Jurkat, Clone E6-1 (cell line): ENCODE measurements at regions not wholly inside any gene's neighbourhood (a gene's known extent, or its start where the extent isn't known, plus 50 kb on each side); places are given as distances from the start of the nearest gene placed in this dataset.
A peak's percentile ranks its signal among the peaks of the same experiment; 100 is the strongest.

Experiments
- DNase-seq: peaks from one replicate; pipeline ENCODE4 v3.0.0-alpha.2; 2011; ENCODE audit warnings: low read depth, low spot score
- H3K4me3 ChIP-seq: 2 replicates; pipeline ENCODE4 v1.5.1; 2011; ENCODE audit warnings: mild to moderate bottlenecking, low read length, control low read depth, moderate library complexity

- H3K4me3 ChIP-seq, result no peak overlapping the region
- DNase-seq, result no peak
Measured at GRCh38 chr14:51552768-51553404, 98.8 kb upstream of the FRMD6 start.

- H3K4me3 ChIP-seq, result no peak overlapping the region
- DNase-seq, result no peak
Measured at GRCh38 chr14:51554339-51554920, 97.3 kb upstream of the FRMD6 start.

- H3K4me3 ChIP-seq, result no peak overlapping the region
- DNase-seq, result peak; percentile 17
Measured at GRCh38 chr14:51554953-51555352, 96.8 kb upstream of the FRMD6 start.

GRCh38 chr14:51561141-51561540 is 90.6 kb upstream of the FRMD6 start:
- no peak overlapping the region for H3K4me3 ChIP-seq
- no peak for DNase-seq

- no peak for DNase-seq
- H3K4me3 ChIP-seq, result no peak overlapping the region
Measured at GRCh38 chr14:51562816-51563215, 88.9 kb upstream of the FRMD6 start.

- no peak overlapping the region for H3K4me3 ChIP-seq
- no peak for DNase-seq
Measured at GRCh38 chr14:51563560-51563959, 88.2 kb upstream of the FRMD6 start.

- H3K4me3 ChIP-seq, result no peak overlapping the region
- DNase-seq, result no peak
Measured at GRCh38 chr14:51564460-51564859, 87.2 kb upstream of the FRMD6 start.

GRCh38 chr14:51564986-51565604 is 86.6 kb upstream of the FRMD6 start:
- H3K4me3 ChIP-seq, result no peak overlapping the region
- peak; percentile 18 for DNase-seq

GRCh38 chr14:51566831-51567582 is 84.7 kb upstream of the FRMD6 start:
- DNase-seq, result peak; percentile 90
- H3K4me3 ChIP-seq, result no peak overlapping the region

GRCh38 chr14:51568366-51568765 is 83.3 kb upstream of the FRMD6 start:
- H3K4me3 ChIP-seq, result no peak overlapping the region
- no peak for DNase-seq

GRCh38 chr14:51573607-51574006 is 78.1 kb upstream of the FRMD6 start:
- H3K4me3 ChIP-seq, result no peak overlapping the region

GRCh38 chr14:51574009-51574408 is 77.7 kb upstream of the FRMD6 start:
- H3K4me3 ChIP-seq, result no peak overlapping the region
- no peak for DNase-seq

More at GRCh38 chr14:51573607-51574006, 78.1 kb upstream of the FRMD6 start:
- DNase-seq, result no peak

GRCh38 chr14:51575349-51576116 is 76.2 kb upstream of the FRMD6 start:
- DNase-seq, result no peak

GRCh38 chr14:51576117-51576430 is 75.6 kb upstream of the FRMD6 start:
- no peak overlapping the region for H3K4me3 ChIP-seq
- DNase-seq, result no peak

More at GRCh38 chr14:51575349-51576116, 76.2 kb upstream of the FRMD6 start:
- H3K4me3 ChIP-seq, result no peak overlapping the region

- DNase-seq, result no peak
- H3K4me3 ChIP-seq, result no peak overlapping the region
Measured at GRCh38 chr14:51576879-51577278, 74.8 kb upstream of the FRMD6 start.

- DNase-seq, result no peak
- no peak overlapping the region for H3K4me3 ChIP-seq
Measured at GRCh38 chr14:51578853-51579252, 72.9 kb upstream of the FRMD6 start.

GRCh38 chr14:51581017-51581881 is 70.5 kb upstream of the FRMD6 start:
- DNase-seq, result no peak
- no peak overlapping the region for H3K4me3 ChIP-seq

- no peak overlapping the region for H3K4me3 ChIP-seq
- DNase-seq, result no peak
Measured at GRCh38 chr14:51582437-51582836, 69.3 kb upstream of the FRMD6 start.

- no peak for DNase-seq
Measured at GRCh38 chr14:51585055-51585454, 66.7 kb upstream of the FRMD6 start.

More at GRCh38 chr14:51585055-51585454, 66.7 kb upstream of the FRMD6 start:
- no peak overlapping the region for H3K4me3 ChIP-seq
